Stimulated activated naive CD8-positive, alpha-beta T cell treated with anti-CD3 and anti-CD28 coated beads, Interleukin-15, Interleukin-2, amounts not matched to agents 100 U/mL and 50 U/mL, for 24 hours (primary cell): ENCODE measurements at regions not wholly inside any gene's neighbourhood (a gene's known extent, or its start where the extent isn't known, plus 50 kb on each side); places are given as distances from the start of the nearest gene placed in this dataset.
"Not testable (repeated sequence)": the region's sequence is repeated elsewhere in the genome, so short reads cannot be mapped to it uniquely, and the experiment has no call there.

Experiments used
- ATAC-seq: fragments of 150-1000 bp; cut with Tn5 transposase; one replicate; pipeline ENCODE4 v1.10.0; 2021
- DNase-seq: peaks from one replicate; pipeline ENCODE4 v3.0.0; 2021

DNA sequence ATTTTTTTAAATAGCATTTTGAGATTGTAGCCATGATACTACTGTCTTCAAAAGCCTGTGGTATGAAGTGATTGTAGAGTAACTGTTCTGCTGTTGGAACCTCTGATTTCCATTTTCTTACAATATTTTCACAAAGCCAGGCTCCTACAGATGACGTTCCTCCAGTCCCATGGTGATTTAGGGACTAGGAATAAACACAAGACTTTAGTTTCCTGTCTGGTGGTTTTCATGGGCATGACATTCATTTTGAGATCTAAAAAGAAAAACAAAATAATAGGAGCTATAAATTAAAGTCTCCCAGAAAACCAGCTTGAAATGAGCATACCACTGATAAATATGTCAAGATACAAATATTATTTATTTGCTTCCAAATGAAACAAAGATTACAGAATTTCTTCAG is 1223.5 kb upstream of the CELF4 start:
- ATAC-seq (no peak), DNase-seq (no peak)

DNA sequence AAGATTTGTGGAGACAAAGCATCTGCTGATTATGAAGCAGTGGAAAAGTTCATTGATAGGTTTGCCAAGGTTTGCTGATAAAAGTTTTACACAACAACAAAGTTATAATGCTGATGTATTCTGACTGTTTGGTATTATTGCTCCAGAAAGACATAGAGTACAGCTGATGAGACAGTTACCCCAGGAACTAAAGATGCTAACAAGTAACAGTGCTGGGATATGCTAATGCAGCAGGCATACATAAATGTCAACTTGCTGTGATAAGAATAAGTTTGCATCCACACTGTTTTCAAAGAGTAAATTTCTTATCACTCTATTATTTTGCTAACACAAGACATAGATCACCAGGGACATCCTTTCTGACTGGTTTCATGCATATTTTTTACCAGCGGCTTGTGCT is 1221.3 kb upstream of the CELF4 start:
- ATAC-seq: no peak

GRCh38 chr18:38771620-38772019 is 1206.0 kb upstream of the CELF4 start:
- not testable (repeated sequence) for DNase-seq, ATAC-seq

More for the DNA sequence above, 1221.3 kb upstream of the CELF4 start:
- DNase-seq: no peak

- ATAC-seq (no peak), DNase-seq (no peak)
Measured at GRCh38 chr18:38768504-38768903, 1202.9 kb upstream of the CELF4 start.

GRCh38 chr18:38759457-38759856 is 1193.9 kb upstream of the CELF4 start:
- no peak for DNase-seq
- no peak for ATAC-seq

DNA sequence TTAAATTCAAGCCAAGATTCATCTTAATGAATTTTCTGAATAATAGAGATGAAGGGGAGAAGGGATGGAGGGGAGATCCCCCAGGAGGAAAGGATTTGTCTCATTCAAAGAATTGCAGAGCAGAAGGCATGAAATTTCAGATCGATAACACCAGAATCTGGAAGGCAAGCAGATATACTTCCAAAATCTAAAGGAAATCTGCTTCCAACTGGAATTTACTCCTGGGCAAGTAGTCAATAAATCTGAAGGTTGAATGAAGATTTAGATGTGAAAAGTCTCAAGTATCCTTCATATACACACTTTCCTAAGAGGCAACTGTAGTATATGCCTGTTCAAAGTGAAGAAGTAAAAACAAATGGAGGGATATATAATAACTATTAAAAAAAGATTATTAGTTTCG is 1190.8 kb upstream of the CELF4 start:
- no peak for ATAC-seq
- DNase-seq: no peak

DNA sequence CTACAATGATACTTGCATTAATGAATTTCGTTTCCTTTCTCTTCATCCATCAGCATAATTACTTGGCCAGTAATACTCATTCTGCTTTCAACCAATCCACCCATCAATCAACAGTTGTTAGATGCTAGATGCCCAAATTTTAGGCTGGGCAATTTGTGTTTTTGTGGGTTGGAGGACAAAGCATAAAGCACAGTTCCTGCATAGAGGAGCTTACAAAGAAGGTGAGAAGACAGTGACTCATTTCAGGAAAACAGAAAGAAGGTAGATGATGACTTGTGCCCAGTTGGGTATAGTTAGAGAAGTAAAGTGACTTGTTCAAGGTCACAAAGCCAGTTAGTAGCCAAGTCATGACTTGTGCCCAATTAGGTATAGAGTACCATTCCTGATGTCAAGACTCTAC is 1186.8 kb upstream of the CELF4 start:
- DNase-seq (no peak), ATAC-seq (no peak)

DNA sequence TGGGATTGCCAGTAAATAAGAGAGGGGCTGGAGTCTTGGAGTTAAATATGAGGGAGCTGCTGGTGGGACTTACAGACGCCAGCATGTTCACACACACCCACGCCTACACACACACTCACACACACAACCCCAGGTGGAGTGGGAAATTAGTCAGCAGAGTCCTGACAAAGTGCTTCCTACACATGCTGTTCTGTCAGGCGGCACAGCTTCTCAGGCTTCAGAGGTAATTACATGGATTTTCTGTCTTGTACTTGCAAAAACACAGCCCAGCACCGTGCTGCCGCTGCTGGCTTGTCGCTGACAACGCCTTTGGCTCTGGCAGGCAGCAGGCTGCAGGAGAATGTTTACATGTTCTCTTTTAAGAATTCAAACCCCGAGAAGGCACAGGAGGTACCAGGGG is 1186.3 kb upstream of the CELF4 start:
- DNase-seq: no peak
- no peak for ATAC-seq

DNA sequence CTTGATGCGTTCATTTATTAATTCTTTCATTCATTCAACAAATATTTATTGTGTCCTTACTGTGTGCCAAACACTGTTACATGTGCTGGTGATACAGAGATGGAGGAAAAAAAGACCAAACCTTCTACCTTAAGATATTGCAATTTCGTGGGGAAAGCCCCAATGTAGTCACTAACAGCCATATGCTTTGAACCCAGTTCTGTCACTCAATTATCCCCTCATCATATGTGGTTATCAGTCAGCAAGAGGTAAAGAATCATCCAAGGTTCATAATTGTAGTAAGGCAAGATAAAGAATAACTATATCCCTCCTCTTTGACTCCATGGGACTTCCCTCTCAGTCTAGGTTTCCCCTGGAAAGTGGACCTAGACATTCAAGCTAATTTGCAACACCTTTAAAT is 1185.6 kb upstream of the CELF4 start:
- DNase-seq (no peak), ATAC-seq (no peak)

DNA sequence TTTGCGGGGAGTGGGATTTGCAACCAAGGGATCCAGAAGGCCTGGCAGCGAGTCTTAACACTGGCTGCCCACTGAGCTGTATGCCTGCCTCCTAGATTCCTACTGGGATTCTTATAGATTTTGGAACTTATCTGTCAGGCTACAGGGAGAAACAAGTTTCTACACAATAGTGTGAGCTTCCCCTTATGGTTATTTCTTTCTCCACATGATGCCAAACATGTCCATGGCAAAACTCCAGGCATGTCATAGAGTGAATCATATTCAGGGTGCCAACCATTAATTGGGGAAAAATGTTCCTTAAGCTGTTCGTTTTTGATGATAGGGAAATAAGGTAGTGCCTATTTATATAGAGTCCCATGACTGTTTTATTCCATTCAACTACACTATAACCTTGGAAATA is 1185.2 kb upstream of the CELF4 start:
- no peak for ATAC-seq
- no peak for DNase-seq

GRCh38 chr18:38747153-38747552 is 1181.6 kb upstream of the CELF4 start:
- ATAC-seq: no peak
- no peak for DNase-seq

DNA sequence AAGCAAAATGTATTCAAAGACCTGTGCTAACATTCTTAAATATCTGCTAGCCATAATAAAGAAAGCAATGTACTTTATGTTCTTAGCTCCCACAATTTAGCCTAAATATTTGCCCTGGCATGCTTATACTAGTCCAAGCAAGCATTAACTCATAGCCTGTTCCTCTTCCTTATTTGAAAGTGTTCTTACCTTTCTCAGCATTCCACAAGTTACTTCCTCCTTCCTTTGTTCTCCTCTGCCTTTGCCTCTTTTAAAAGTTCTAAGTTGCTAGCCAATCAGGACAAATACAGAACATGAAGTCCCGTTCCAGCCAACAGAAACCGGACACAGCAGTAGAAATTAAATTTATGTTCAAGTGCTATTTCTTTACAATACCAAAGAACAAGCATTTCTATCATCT is 1154.6 kb upstream of the CELF4 start:
- not testable (repeated sequence) for ATAC-seq, DNase-seq

GRCh38 chr18:38718365-38718901 is 1152.8 kb upstream of the CELF4 start:
- ATAC-seq (no peak), DNase-seq (no peak)

- ATAC-seq (no peak), DNase-seq (no peak)
Measured at GRCh38 chr18:38709122-38709521, 1143.5 kb upstream of the CELF4 start.

GRCh38 chr18:38706373-38706772 is 1140.8 kb upstream of the CELF4 start:
- ATAC-seq: no peak
- DNase-seq: no peak

DNA sequence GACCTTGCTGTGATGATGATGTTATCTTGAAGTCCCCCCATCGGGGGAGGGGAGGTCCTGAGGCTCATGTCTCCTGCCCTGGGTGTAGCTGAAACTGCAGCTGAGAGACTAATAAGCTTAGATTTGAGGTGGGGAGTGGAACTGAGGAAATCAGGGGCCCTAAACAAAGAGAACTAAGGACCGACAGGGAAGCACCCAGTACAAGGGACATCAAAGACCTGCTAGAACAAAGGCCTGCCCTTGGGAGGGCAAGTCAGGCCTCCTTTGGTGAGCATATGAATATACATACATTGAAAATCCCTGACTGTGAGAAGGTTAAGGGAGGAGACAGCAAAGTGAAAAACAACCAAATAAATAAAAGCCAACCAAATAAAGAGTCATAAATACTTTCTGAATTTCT is 1132.5 kb upstream of the CELF4 start:
- no peak for DNase-seq
- no peak for ATAC-seq

- no peak for ATAC-seq
Measured at GRCh38 chr18:38695559-38696280, 1130.1 kb upstream of the CELF4 start.

DNA sequence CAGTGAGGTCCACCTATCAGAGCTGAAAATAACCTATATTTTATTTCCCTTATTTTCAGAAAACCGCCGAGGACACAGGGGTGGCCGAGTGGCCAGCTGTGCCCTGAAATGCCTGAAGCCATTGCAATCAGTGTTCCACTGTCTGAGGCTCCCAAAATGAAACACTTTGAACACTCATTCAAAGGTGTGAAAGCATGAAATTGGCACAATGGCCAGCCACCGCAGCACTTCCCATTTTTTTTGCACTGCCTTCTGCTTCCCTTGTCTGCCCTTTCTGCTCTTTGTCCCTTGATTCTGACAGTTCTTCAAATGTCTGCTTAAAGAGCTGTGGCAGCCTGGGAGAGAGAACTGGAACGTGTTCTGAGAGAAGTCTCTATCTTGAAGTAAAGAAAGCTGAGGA is 1127.5 kb upstream of the CELF4 start:
- no peak for ATAC-seq

More at GRCh38 chr18:38695559-38696280, 1130.1 kb upstream of the CELF4 start:
- DNase-seq: no peak

DNA sequence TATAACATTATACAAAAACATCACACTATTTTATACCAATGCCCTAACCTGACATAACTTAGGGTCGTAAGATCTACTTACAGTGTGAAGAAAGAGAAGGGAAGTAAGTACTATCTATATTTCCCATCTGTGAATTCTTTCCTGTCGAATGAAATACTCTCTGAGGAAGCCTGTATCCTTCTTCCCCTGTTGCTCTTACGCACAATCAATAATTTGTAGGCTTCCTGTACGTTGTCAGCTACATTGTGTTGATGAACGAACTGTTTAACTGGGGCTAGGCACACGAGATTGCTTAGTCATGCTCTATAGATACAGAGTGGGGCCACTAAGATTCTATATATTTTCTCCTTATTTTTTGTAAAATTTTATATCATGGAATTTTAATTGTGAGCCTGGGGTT is 1125.0 kb upstream of the CELF4 start:
- DNase-seq (no peak), ATAC-seq (no peak)

More for the DNA sequence above, 1127.5 kb upstream of the CELF4 start:
- DNase-seq: no peak

DNA sequence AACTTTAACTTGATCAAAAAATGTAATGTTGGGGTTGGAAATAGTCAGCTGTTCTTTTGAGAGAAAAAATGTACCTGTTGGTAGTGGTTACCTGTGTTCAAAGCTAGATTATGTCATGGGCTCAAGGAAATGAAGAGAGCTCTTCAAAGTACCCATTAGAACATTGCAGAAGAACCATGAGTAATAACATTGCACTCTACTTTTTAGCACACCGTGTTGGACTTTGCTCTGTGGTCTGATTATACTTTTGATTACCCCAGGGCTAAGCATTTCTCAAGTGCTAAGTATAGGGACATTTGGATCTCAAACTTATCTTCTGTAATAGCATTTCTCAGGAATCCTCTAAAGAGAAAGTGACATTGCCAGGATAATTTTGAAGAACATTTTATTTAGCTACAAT is 1122.8 kb upstream of the CELF4 start:
- ATAC-seq (no peak), DNase-seq (no peak)

- ATAC-seq: no peak
- DNase-seq: no peak
Measured at GRCh38 chr18:38670486-38670885, 1104.9 kb upstream of the CELF4 start.

GRCh38 chr18:38664929-38665328 is 1099.3 kb upstream of the CELF4 start:
- ATAC-seq (no peak), DNase-seq (no peak)

- DNase-seq (no peak), ATAC-seq (no peak)
Measured at GRCh38 chr18:38663682-38664081, 1098.1 kb upstream of the CELF4 start.

- no peak for ATAC-seq
- no peak for DNase-seq
Measured at GRCh38 chr18:38663270-38663669, 1097.7 kb upstream of the CELF4 start.
